ENCODE measurements at regions not wholly inside any gene's neighbourhood (a gene's known extent, or its start where the extent isn't known, plus 50 kb on each side); places are given as distances from the start of the nearest gene placed in this dataset.

DNA sequence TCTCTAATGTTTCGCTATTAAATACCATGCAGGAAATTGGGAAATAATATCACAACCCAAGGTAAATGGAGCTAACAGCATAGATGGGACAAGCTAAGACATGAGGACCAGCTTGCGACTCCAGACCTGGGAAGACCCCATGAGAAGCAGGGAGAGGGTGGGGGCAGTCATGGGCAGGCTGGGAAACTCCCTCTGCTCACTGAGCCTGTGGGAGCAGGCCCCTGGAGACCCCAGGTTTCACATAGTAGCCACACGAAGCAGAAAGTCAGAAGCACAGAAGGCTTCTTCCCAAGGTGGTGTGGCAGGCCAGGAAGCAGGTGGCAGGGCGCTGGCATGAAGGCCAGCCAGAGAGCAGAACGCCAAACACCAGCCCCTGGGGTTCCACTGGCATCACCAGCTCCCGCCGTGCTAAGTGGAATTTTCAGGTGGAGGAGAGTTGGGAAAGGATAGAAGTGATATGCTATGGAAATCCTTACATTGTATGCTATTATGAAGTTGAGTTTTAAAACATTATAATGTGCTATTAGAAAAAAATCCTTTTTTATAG is 99.9 kb upstream of the RNF32 start:
- H3K27ac Mint-ChIP-seq (ENCODE audit: unreplicated experiment), result no peak overlapping the region
- no peaks in the 10 kb centered on the region for H3K36me3 Mint-ChIP-seq (ENCODE audit: insufficient read depth, unreplicated experiment)
- H3K4me1 Mint-ChIP-seq (ENCODE audit: low read depth, unreplicated experiment), result no peaks in the 10 kb centered on the region
- intact Hi-C loops (cut with micrococcal nuclease; ENCODE audit: unreplicated experiment), result no loop called here
- no peak overlapping the region for H3K4me3 Mint-ChIP-seq (ENCODE audit: low read depth, unreplicated experiment)
- TF ChIP-seq, protein P1, sequence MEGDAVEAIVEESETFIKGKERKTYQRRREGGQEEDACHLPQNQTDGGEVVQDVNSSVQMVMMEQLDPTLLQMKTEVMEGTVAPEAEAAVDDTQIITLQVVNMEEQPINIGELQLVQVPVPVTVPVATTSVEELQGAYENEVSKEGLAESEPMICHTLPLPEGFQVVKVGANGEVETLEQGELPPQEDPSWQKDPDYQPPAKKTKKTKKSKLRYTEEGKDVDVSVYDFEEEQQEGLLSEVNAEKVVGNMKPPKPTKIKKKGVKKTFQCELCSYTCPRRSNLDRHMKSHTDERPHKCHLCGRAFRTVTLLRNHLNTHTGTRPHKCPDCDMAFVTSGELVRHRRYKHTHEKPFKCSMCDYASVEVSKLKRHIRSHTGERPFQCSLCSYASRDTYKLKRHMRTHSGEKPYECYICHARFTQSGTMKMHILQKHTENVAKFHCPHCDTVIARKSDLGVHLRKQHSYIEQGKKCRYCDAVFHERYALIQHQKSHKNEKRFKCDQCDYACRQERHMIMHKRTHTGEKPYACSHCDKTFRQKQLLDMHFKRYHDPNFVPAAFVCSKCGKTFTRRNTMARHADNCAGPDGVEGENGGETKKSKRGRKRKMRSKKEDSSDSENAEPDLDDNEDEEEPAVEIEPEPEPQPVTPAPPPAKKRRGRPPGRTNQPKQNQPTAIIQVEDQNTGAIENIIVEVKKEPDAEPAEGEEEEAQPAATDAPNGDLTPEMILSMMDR (IDR thresholded peaks at IDR 0.05; ENCODE audit: unreplicated experiment), result no peak
- CTCF ChIA-PET, result no interaction called here
- BruUV-seq (replicated peaks), result no TSS peak
- no peak for DNase-seq
- no peaks in the 10 kb centered on the region for H3K9me3 Mint-ChIP-seq (ENCODE audit: low read depth, unreplicated experiment)
- peaks cover 26% of the 10 kb centered on the region for H3K27me3 Mint-ChIP-seq (ENCODE audit: unreplicated experiment)

DNA sequence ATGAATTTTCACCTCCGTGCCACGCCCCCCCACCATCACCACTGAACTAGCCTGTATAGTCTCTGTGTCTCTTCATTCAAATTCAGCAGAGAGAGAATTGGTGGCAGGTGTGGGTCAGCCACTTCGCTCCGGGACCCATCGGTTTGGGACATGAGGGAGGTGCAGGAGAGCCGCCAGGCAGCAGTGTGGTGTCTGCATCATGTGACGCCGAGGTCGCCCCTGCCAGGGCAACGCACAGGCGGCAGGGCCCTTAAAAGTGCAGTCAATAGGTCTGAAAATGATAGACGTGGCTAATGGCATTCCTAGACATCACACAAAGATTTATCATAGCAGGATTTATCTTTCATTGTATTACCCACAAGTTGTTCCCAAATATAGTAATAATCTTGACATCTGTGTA is 100.6 kb upstream of the RNF32 start:
- no TSS peak for BruUV-seq (replicated peaks)
- no peak overlapping the region for H3K27ac Mint-ChIP-seq (ENCODE audit: unreplicated experiment)
- TF ChIP-seq, protein P1 (IDR thresholded peaks at IDR 0.05; ENCODE audit: unreplicated experiment), result no peak

DNA sequence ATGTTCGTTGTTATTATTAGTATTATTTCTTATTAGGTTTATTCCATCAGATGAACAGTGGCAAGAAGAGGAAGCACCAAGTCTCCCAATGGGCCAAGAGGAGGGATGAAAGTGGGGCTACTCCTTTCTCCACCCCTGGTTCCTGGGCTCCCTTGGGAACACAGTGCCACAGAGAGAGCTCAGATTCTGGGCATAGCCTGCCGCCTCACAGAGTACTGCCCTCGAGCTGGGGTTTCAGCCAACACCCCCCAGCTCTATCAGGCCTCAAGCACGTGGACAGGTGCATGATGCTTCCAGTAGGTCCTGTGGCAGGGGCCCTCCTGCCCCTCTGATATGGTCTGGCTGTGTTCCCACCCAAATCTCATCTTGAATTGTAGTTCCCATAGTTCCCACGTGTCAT is 103.6 kb upstream of the RNF32 start:
- DNase-seq, result no peak
- H3K27ac Mint-ChIP-seq (ENCODE audit: unreplicated experiment), result no peak overlapping the region
- CTCF ChIA-PET, result no interaction called here
- peaks cover 38% of the 10 kb centered on the region for H3K27me3 Mint-ChIP-seq (ENCODE audit: unreplicated experiment)
- TF ChIP-seq, protein P1 (IDR thresholded peaks at IDR 0.05; ENCODE audit: unreplicated experiment), result no peak
- H3K9me3 Mint-ChIP-seq (ENCODE audit: low read depth, unreplicated experiment), result no peaks in the 10 kb centered on the region
- BruUV-seq (replicated peaks), result no TSS peak
- H3K4me1 Mint-ChIP-seq (ENCODE audit: low read depth, unreplicated experiment), result no peaks in the 10 kb centered on the region
- intact Hi-C loops (cut with micrococcal nuclease; ENCODE audit: unreplicated experiment), result no loop called here
- no peaks in the 10 kb centered on the region for H3K36me3 Mint-ChIP-seq (ENCODE audit: insufficient read depth, unreplicated experiment)
- no peak overlapping the region for H3K4me3 Mint-ChIP-seq (ENCODE audit: low read depth, unreplicated experiment)

More for the DNA sequence above, 100.6 kb upstream of the RNF32 start:
- no peak for DNase-seq
- H3K9me3 Mint-ChIP-seq (ENCODE audit: low read depth, unreplicated experiment), result no peaks in the 10 kb centered on the region
- H3K27me3 Mint-ChIP-seq (ENCODE audit: unreplicated experiment), result peaks cover 32% of the 10 kb centered on the region
- H3K4me3 Mint-ChIP-seq (ENCODE audit: low read depth, unreplicated experiment), result no peak overlapping the region
- no peaks in the 10 kb centered on the region for H3K4me1 Mint-ChIP-seq (ENCODE audit: low read depth, unreplicated experiment)
- intact Hi-C loops (cut with micrococcal nuclease; ENCODE audit: unreplicated experiment), result no loop called here
- no peaks in the 10 kb centered on the region for H3K36me3 Mint-ChIP-seq (ENCODE audit: insufficient read depth, unreplicated experiment)
- CTCF ChIA-PET, result interaction anchor here (0.6 kb wide), 1 partner anchor 10 kb away, joined by 3 read pairs; no protein-coding TSS in a partner anchor

DNA sequence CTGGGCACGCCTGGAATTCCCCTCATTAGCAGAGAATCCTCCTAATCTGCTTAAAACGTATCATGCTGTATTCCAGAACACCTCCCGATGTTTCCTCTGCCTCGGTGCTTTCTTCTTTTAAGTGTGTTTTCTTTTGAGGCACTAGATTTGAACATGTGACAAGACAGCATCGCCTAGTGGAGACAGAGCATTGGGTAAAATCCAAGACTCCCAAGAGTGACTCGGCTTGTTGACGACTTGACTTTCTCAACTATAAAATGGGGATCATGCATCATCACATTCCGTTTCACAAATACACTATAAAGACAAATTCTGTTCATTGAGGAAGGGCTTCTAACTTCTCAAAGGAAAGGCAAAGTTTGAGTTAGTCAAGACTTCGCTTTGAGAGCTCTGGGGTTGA is 105.6 kb upstream of the RNF32 start:
- peaks cover 37% of the 10 kb centered on the region for H3K27me3 Mint-ChIP-seq (ENCODE audit: unreplicated experiment)
- BruUV-seq (replicated peaks), result no TSS peak
- TF ChIP-seq, protein P1 (IDR thresholded peaks at IDR 0.05; ENCODE audit: unreplicated experiment), result no peak
- intact Hi-C loops (cut with micrococcal nuclease; ENCODE audit: unreplicated experiment), result no loop called here
- DNase-seq, result no peak
- H3K36me3 Mint-ChIP-seq (ENCODE audit: insufficient read depth, unreplicated experiment), result no peaks in the 10 kb centered on the region
- no peak overlapping the region for H3K27ac Mint-ChIP-seq (ENCODE audit: unreplicated experiment)
- no peaks in the 10 kb centered on the region for H3K9me3 Mint-ChIP-seq (ENCODE audit: low read depth, unreplicated experiment)
- H3K4me1 Mint-ChIP-seq (ENCODE audit: low read depth, unreplicated experiment), result no peaks in the 10 kb centered on the region
- H3K4me3 Mint-ChIP-seq (ENCODE audit: low read depth, unreplicated experiment), result no peak overlapping the region
- CTCF ChIA-PET, result no interaction called here
